ENCODE measurements at regions not wholly inside any gene's neighbourhood (a gene's known extent, or its start where the extent isn't known, plus 50 kb on each side); places are given as distances from the start of the nearest gene placed in this dataset.
"Not testable (repeated sequence)": the region's sequence is repeated elsewhere in the genome, so short reads cannot be mapped to it uniquely, and the experiment has no call there.

GRCh38 chr18:40281356-40281755 lies 1673.7 kb upstream of the PIK3C3 start:
- not testable (repeated sequence) for TF ChIP-seq CTCF (IDR thresholded peaks at IDR 0.05; ENCODE audit: low read length); EZH2 (IDR thresholded peaks at IDR 0.05; ENCODE audit: borderline replicate concordance, low read length)
